NCI-H2196 (cell line): ENCODE measurements at regions not wholly inside any gene's neighbourhood (a gene's known extent, or its start where the extent isn't known, plus 50 kb on each side); places are given as distances from the start of the nearest gene placed in this dataset.
A peak's percentile ranks its signal among the peaks of the same experiment; 100 is the strongest.
"Not testable (repeated sequence)": the region's sequence is repeated elsewhere in the genome, so short reads cannot be mapped to it uniquely, and the experiment has no call there.

Experiments
- DNase-seq: peaks from one replicate; lab custom pipeline; 2025; ENCODE audit not compliant: unreplicated experiment; lab: John Stamatoyannopoulos, UW

- no peak for DNase-seq
Measured at GRCh38 chr11:69205743-69206612, 50.2 kb downstream of the SMIM38 start.

GRCh38 chr11:69206613-69206965, 50.9 kb downstream of the SMIM38 start:
- not testable (repeated sequence) for DNase-seq

- DNase-seq = no peak
Measured at GRCh38 chr11:69207165-69207889, 51.6 kb downstream of the SMIM38 start.

- DNase-seq = no peak
Measured at GRCh38 chr11:69208190-69209037, 52.7 kb downstream of the SMIM38 start.

- DNase-seq = no peak
Measured at GRCh38 chr11:69209038-69209350, 53.3 kb downstream of the SMIM38 start.

- DNase-seq = no peak
Measured at GRCh38 chr11:69209421-69210309, 53.9 kb downstream of the SMIM38 start.

- DNase-seq = no peak
Measured at GRCh38 chr11:69210310-69211035, 54.7 kb downstream of the SMIM38 start.

- no peak for DNase-seq
Measured at GRCh38 chr11:69211540-69211919, 55.8 kb downstream of the SMIM38 start.

- no peak for DNase-seq
Measured at GRCh38 chr11:69211920-69212797, 56.4 kb downstream of the SMIM38 start.

- DNase-seq = no peak
Measured at GRCh38 chr11:69212798-69213110, 57.0 kb downstream of the SMIM38 start.

GRCh38 chr11:69213316-69213715, 57.6 kb downstream of the SMIM38 start:
- no peak for DNase-seq

GRCh38 chr11:69213964-69214363, 58.2 kb downstream of the SMIM38 start:
- no peak for DNase-seq

GRCh38 chr11:69215216-69215615, 59.5 kb downstream of the SMIM38 start:
- DNase-seq = no peak

- no peak for DNase-seq
Measured at GRCh38 chr11:69215784-69216415, 60.2 kb downstream of the SMIM38 start.

- no peak for DNase-seq
Measured at GRCh38 chr11:69216647-69217051, 60.9 kb downstream of the SMIM38 start.

- DNase-seq = peak; percentile 35
Measured at GRCh38 chr11:69217276-69218105, 61.8 kb downstream of the SMIM38 start.

- DNase-seq = no peak
Measured at GRCh38 chr11:69218271-69218682, 62.5 kb downstream of the SMIM38 start.
